Panc1 (cell line): ENCODE measurements at regions not wholly inside any gene's neighbourhood (a gene's known extent, or its start where the extent isn't known, plus 50 kb on each side); places are given as distances from the start of the nearest gene placed in this dataset.
A peak's percentile ranks its signal among the peaks of the same experiment; 100 is the strongest.

ENCODE experiments used
- ATAC-seq: fragments of 200-7000 bp; cut with Tn5 transposase; 2 replicates; pipeline ENCODE4 v1.9.1; 2020; ENCODE audit warnings: mild to moderate bottlenecking, moderate library complexity
- BruUV-seq: library from RNA; stranded (reverse); fragments of 400-500 nt; replicated peaks from 2 replicates; lab custom pipeline; 2021; lab: Mats Ljungman, UMichigan
- CTCF ChIA-PET: fragments of 300-600 bp; sonication (Branson Sonifier 250); formaldehyde crosslinking; loops from one replicate; lab custom pipeline; 2022; ENCODE audit warnings: antibody characterized with exemption; lab: Charles Lee
- POLR2A ChIA-PET: fragments of 300-600 bp; sonication (Branson Sonifier 250); formaldehyde crosslinking; loops from one replicate; lab custom pipeline; 2022; ENCODE audit warnings: antibody characterized with exemption; lab: Charles Lee
- DNase-seq: peaks from one replicate; pipeline ENCODE4 v3.0.0-alpha.2; 2010; ENCODE audit warnings: low read depth, low spot score
- H3K27ac ChIP-seq: 2 replicates; pipeline ENCODE4 v1.5.1; 2011; ENCODE audit warnings: mild to moderate bottlenecking, low read length, inconsistent platforms
- H3K27me3 ChIP-seq: fragments of 200-500 bp; sonication (Bioruptor generic); 2 replicates; pipeline ENCODE4 v1.6.0; 2014; ENCODE audit warnings: low read length, inconsistent platforms; ENCODE audit not compliant: control insufficient read depth, insufficient read depth
- H3K36me3 ChIP-seq: fragments of 200-500 bp; sonication (Bioruptor generic); 2 replicates; pipeline ENCODE4 v1.5.1; 2014; ENCODE audit warnings: inconsistent platforms, mild to moderate bottlenecking, low read length, moderate library complexity; ENCODE audit not compliant: control insufficient read depth, insufficient read depth
- H3K4me1 ChIP-seq: 2 replicates; pipeline ENCODE4 v1.5.1; 2011; ENCODE audit warnings: inconsistent platforms, mild to moderate bottlenecking, low read length, moderate library complexity; ENCODE audit not compliant: control insufficient read depth, insufficient read depth
- H3K4me3 ChIP-seq, 2 experiments: 2 replicates each; pipeline ENCODE4 v1.5.1; 2011 to 2012; ENCODE audit warnings: low read depth in 2 of 2, low read length in 2 of 2, mild to moderate bottlenecking in 2 of 2, inconsistent platforms in 1 of 2, moderate library complexity in 1 of 2
- H3K9me3 ChIP-seq: fragments of 200-500 bp; sonication (Bioruptor generic); 2 replicates; pipeline ENCODE4 v1.5.1; 2014; ENCODE audit warnings: low read depth, mild to moderate bottlenecking, inconsistent platforms, low read length, moderate library complexity; ENCODE audit not compliant: control insufficient read depth, insufficient read depth
- POLR2AphosphoS5 ChIP-seq: IDR thresholded peaks from 2 replicates; pipeline ENCODE4 v1.6.1; 2012; ENCODE audit warnings: mild to moderate bottlenecking, low read depth, low read length, moderate library complexity
- REST ChIP-seq, 2 experiments: IDR thresholded peaks; 2 replicates each; pipeline ENCODE4 v1.6.1; 2011 to 2012; ENCODE audit warnings: low read depth in 2 of 2, control low read depth in 1 of 2, low read length in 1 of 2, mild to moderate bottlenecking in 1 of 2, moderate library complexity in 1 of 2; ENCODE audit not compliant: insufficient read depth in 1 of 2
- SIN3A ChIP-seq: IDR thresholded peaks from 2 replicates; pipeline ENCODE4 v1.6.1; 2012; ENCODE audit warnings: low read depth, mild to moderate bottlenecking, low read length, moderate library complexity, borderline replicate concordance; ENCODE audit not compliant: insufficient read depth
- TCF7L2 ChIP-seq: IDR thresholded peaks from 2 replicates; pipeline ENCODE4 v1.6.1; 2011; ENCODE audit warnings: mild to moderate bottlenecking, low read depth, low read length, inconsistent platforms
- in situ Hi-C: cut with HindIII; loops from 2 replicates; pipeline ENCODE4 v1.10.0; 2016; ENCODE audit warnings: low sequenced_read_pairs, low pct_unique_long_range_greater_than_20kb
- intact Hi-C: fragments of 100-400 bp; cut with micrococcal nuclease; formaldehyde crosslinking; loops from one replicate; pipeline ENCODE4 v1.10.0; 2022; ENCODE audit not compliant: unreplicated experiment
- TF ChIP-seq, protein P1 (sequence below): fragments of 450-650 bp; IDR thresholded peaks from 2 replicates; pipeline ENCODE4 v1.5.1; 2017; ENCODE audit warnings: mild to moderate bottlenecking

GRCh38 chr14:25431211-25432076 lies 381.5 kb upstream of the STXBP6 start:
- CTCF ChIA-PET: no interaction called here
- TF ChIP-seq, protein P1, sequence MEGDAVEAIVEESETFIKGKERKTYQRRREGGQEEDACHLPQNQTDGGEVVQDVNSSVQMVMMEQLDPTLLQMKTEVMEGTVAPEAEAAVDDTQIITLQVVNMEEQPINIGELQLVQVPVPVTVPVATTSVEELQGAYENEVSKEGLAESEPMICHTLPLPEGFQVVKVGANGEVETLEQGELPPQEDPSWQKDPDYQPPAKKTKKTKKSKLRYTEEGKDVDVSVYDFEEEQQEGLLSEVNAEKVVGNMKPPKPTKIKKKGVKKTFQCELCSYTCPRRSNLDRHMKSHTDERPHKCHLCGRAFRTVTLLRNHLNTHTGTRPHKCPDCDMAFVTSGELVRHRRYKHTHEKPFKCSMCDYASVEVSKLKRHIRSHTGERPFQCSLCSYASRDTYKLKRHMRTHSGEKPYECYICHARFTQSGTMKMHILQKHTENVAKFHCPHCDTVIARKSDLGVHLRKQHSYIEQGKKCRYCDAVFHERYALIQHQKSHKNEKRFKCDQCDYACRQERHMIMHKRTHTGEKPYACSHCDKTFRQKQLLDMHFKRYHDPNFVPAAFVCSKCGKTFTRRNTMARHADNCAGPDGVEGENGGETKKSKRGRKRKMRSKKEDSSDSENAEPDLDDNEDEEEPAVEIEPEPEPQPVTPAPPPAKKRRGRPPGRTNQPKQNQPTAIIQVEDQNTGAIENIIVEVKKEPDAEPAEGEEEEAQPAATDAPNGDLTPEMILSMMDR: peak; percentile 18; the same call in 1 of the 2 replicates
- no peak for TF ChIP-seq POLR2AphosphoS5

GRCh38 chr14:25430808-25431207 lies 380.9 kb upstream of the STXBP6 start:
- ChIA-PET CTCF (no interaction called here), POLR2A (interaction anchor here (0.6 kb wide), 1 partner anchor 569 kb away, joined by 3 read pairs; no protein-coding TSS in a partner anchor)
- in situ Hi-C loops: no loop called here
- no peak overlapping the region for H3K27ac ChIP-seq
- BruUV-seq: no TSS peak
- DNase-seq: no peak
- no peaks in the 10 kb centered on the region for H3K4me1 ChIP-seq
- H3K9me3 ChIP-seq: no peaks in the 10 kb centered on the region
- no peak overlapping the region for H3K4me3 ChIP-seq
- ATAC-seq: no peak
- H3K27me3 ChIP-seq: no peaks in the 10 kb centered on the region
- H3K36me3 ChIP-seq: no peaks in the 10 kb centered on the region
- TF ChIP-seq TCF7L2: no peak
- TF ChIP-seq REST (IDR thresholded peaks at IDR 0.05; ENCODE audit: insufficient read depth in 1 of 2, low read depth in 2 of 2, low read length in 1 of 2): no peak
- no peak for TF ChIP-seq SIN3A
- no peak for TF ChIP-seq POLR2AphosphoS5
- TF ChIP-seq, protein P1: no peak
- intact Hi-C loops: no loop called here

More at GRCh38 chr14:25431211-25432076, 381.5 kb upstream of the STXBP6 start:
- in situ Hi-C loops (no loop called here), intact Hi-C loops (no loop called here)
- no peak overlapping the region for H3K27ac ChIP-seq
- no peaks in the 10 kb centered on the region for H3K27me3 ChIP-seq
- POLR2A ChIA-PET: interaction anchor here (0.6 kb wide), 1 partner anchor 568 kb away, joined by 3 read pairs; no protein-coding TSS in a partner anchor
- ATAC-seq: no peak
- no peak overlapping the region for H3K4me3 ChIP-seq
- no peaks in the 10 kb centered on the region for H3K9me3 ChIP-seq
- no peak for DNase-seq
- no TSS peak for BruUV-seq
- H3K4me1 ChIP-seq: no peaks in the 10 kb centered on the region
- no peaks in the 10 kb centered on the region for H3K36me3 ChIP-seq
